ENCODE measurements at regions not wholly inside any gene's neighbourhood (a gene's known extent, or its start where the extent isn't known, plus 50 kb on each side); places are given as distances from the start of the nearest gene placed in this dataset.

GRCh38 chr12:118589162-118589561, 212.8 kb downstream of the SUDS3 start (continued):
- TF ChIP-seq ZBTB43 (CRISPR knock-in tag; IDR thresholded peaks at IDR 0.05) (no peak), ELF4 (CRISPR knock-in tag; IDR thresholded peaks at IDR 0.05; ENCODE audit: low read depth) (no peak), KAT7 (CRISPR knock-in tag; IDR thresholded peaks at IDR 0.05; ENCODE audit: borderline replicate concordance) (no peak), ESRRA (CRISPR knock-in tag; IDR thresholded peaks at IDR 0.05; ENCODE audit: borderline replicate concordance) (no peak), MLX (CRISPR knock-in tag; IDR thresholded peaks at IDR 0.05) (no peak), TEAD1 (CRISPR knock-in tag; IDR thresholded peaks at IDR 0.05) (no peak), HMGA2 (CRISPR knock-in tag; IDR thresholded peaks at IDR 0.05) (no peak), GTF2I (CRISPR knock-in tag; conservative IDR thresholded peaks at IDR 0.05) (no peak)
- TF ChIP-seq, protein P1, sequence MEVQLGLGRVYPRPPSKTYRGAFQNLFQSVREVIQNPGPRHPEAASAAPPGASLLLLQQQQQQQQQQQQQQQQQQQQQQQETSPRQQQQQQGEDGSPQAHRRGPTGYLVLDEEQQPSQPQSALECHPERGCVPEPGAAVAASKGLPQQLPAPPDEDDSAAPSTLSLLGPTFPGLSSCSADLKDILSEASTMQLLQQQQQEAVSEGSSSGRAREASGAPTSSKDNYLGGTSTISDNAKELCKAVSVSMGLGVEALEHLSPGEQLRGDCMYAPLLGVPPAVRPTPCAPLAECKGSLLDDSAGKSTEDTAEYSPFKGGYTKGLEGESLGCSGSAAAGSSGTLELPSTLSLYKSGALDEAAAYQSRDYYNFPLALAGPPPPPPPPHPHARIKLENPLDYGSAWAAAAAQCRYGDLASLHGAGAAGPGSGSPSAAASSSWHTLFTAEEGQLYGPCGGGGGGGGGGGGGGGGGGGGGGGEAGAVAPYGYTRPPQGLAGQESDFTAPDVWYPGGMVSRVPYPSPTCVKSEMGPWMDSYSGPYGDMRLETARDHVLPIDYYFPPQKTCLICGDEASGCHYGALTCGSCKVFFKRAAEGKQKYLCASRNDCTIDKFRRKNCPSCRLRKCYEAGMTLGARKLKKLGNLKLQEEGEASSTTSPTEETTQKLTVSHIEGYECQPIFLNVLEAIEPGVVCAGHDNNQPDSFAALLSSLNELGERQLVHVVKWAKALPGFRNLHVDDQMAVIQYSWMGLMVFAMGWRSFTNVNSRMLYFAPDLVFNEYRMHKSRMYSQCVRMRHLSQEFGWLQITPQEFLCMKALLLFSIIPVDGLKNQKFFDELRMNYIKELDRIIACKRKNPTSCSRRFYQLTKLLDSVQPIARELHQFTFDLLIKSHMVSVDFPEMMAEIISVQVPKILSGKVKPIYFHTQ (CRISPR knock-in tag; IDR thresholded peaks at IDR 0.05) = no peak

DNA sequence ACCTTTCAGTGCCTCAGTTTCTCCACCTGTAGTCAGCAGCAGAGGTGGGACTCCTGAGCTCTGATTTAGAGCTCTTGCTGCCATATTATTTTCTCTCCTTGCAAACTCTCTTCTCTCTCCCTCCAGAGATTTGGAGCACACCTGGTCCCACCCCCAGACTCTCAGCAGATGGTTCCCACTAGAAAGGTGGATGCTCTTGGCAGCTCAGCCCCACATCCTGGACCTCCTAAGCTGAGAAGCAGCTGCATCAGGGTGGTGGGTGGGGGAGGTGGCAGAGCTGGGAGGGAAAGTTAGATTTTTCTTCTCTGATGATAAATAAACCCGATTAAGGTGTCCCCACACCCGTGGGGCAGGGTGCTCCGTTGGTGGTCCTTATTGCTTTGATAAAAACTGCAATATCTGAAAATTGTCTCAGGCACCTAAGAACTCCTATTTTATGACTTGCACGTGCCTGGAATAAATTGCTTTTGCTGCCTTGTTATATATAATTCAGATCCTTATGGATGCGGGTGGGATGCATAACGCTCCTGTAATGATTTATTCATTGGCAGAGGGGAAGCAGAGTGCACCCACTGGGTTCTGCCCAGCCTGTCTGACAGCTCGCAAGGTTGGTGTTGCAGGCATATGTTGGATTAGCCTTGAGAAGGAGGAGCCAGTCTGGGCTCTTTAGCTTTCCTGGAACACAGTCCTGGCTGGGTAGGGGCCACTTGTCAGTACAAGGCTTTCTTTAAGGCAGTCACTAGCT, 214.2 kb downstream of the SUDS3 start:
- H3K27ac Mint-ChIP-seq = no peak overlapping the region
- ChIA-PET CTCF (no interaction called here), POLR2A (no interaction called here)
- ATAC-seq (no peak), DNase-seq (ENCODE audit: low spot score) (no peak)
- H3K27me3 Mint-ChIP-seq (ENCODE audit: low read depth) = no peaks in the 10 kb centered on the region
- H3K36me3 Mint-ChIP-seq = peaks cover 7% of the 10 kb centered on the region
- peaks cover 6% of the 10 kb centered on the region; the same call in 1 of the 2 replicates for H3K4me1 Mint-ChIP-seq
- H3K4me3 Mint-ChIP-seq = no peak overlapping the region
- peaks cover 18% of the 10 kb centered on the region for H3K9me3 Mint-ChIP-seq
- TF ChIP-seq USF2 (CRISPR knock-in tag; IDR thresholded peaks at IDR 0.05) (no peak), ZNF423 (CRISPR knock-in tag; IDR thresholded peaks at IDR 0.05) (no peak), E2F1 (CRISPR knock-in tag; IDR thresholded peaks at IDR 0.05) (no peak), NFYB (CRISPR knock-in tag; conservative IDR thresholded peaks at IDR 0.05; ENCODE audit: low read depth) (no peak), ATF1 (CRISPR knock-in tag; IDR thresholded peaks at IDR 0.05) (no peak), ATF3 (CRISPR knock-in tag; conservative IDR thresholded peaks at IDR 0.05) (no peak), SP1 (CRISPR knock-in tag; conservative IDR thresholded peaks at IDR 0.05) (no peak), ZNF317 (CRISPR knock-in tag; IDR thresholded peaks at IDR 0.05; ENCODE audit: borderline replicate concordance, low read depth) (no peak), NR2C2 (CRISPR knock-in tag; IDR thresholded peaks at IDR 0.05) (no peak)
- TF ChIP-seq, protein P2, sequence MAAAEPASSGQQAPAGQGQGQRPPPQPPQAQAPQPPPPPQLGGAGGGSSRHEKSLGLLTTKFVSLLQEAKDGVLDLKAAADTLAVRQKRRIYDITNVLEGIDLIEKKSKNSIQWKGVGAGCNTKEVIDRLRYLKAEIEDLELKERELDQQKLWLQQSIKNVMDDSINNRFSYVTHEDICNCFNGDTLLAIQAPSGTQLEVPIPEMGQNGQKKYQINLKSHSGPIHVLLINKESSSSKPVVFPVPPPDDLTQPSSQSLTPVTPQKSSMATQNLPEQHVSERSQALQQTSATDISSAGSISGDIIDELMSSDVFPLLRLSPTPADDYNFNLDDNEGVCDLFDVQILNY (CRISPR knock-in tag; IDR thresholded peaks at IDR 0.05) = no peak
- TF ChIP-seq, protein P3, sequence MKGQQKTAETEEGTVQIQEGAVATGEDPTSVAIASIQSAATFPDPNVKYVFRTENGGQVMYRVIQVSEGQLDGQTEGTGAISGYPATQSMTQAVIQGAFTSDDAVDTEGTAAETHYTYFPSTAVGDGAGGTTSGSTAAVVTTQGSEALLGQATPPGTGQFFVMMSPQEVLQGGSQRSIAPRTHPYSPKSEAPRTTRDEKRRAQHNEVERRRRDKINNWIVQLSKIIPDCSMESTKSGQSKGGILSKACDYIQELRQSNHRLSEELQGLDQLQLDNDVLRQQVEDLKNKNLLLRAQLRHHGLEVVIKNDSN (CRISPR knock-in tag; IDR thresholded peaks at IDR 0.05) = no peak
- TF ChIP-seq, protein P4, sequence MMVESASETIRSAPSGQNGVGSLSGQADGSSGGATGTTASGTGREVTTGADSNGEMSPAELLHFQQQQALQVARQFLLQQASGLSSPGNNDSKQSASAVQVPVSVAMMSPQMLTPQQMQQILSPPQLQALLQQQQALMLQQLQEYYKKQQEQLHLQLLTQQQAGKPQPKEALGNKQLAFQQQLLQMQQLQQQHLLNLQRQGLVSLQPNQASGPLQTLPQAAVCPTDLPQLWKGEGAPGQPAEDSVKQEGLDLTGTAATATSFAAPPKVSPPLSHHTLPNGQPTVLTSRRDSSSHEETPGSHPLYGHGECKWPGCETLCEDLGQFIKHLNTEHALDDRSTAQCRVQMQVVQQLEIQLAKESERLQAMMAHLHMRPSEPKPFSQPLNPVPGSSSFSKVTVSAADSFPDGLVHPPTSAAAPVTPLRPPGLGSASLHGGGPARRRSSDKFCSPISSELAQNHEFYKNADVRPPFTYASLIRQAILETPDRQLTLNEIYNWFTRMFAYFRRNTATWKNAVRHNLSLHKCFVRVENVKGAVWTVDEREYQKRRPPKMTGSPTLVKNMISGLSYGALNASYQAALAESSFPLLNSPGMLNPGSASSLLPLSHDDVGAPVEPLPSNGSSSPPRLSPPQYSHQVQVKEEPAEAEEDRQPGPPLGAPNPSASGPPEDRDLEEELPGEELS (CRISPR knock-in tag; IDR thresholded peaks at IDR 0.05) = no peak
